ENCODE measurements at regions not wholly inside any gene's neighbourhood (a gene's known extent, or its start where the extent isn't known, plus 50 kb on each side); places are given as distances from the start of the nearest gene placed in this dataset.

DNA sequence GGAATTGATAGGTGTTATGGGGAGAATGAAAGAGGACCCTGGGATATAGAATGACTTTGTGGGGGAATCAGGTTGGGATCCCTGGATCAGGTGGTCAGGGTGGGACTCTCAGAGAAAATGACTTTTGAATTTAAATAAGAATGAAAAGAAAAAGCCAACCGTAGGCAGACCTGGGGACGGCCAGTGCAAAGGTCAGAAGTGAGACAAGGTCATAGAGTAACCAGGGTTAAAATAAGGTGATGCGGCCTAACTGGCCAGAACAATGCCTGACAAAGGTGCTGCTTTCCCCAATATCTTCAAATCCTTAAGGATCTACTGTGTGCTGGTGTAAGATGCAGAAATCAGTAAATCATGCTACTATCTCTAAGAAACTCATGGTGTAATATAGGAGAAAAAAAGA is 238.4 kb upstream of the JUN start:
- H3K27ac Mint-ChIP-seq (ENCODE audit: unreplicated experiment): no peak overlapping the region
- no peak overlapping the region for H3K27ac ChIP-seq (ENCODE audit: low read depth, low read length)
- no peak for FAIRE-seq
- H3K4me3 Mint-ChIP-seq (ENCODE audit: unreplicated experiment): no peak overlapping the region
- peaks cover 32% of the 10 kb centered on the region for H3K4me1 ChIP-seq (ENCODE audit: insufficient read depth, low read length)
- H4K20me1 ChIP-seq (ENCODE audit: insufficient read depth, low read length): no peaks in the 10 kb centered on the region
- TF ChIP-seq, protein P1, sequence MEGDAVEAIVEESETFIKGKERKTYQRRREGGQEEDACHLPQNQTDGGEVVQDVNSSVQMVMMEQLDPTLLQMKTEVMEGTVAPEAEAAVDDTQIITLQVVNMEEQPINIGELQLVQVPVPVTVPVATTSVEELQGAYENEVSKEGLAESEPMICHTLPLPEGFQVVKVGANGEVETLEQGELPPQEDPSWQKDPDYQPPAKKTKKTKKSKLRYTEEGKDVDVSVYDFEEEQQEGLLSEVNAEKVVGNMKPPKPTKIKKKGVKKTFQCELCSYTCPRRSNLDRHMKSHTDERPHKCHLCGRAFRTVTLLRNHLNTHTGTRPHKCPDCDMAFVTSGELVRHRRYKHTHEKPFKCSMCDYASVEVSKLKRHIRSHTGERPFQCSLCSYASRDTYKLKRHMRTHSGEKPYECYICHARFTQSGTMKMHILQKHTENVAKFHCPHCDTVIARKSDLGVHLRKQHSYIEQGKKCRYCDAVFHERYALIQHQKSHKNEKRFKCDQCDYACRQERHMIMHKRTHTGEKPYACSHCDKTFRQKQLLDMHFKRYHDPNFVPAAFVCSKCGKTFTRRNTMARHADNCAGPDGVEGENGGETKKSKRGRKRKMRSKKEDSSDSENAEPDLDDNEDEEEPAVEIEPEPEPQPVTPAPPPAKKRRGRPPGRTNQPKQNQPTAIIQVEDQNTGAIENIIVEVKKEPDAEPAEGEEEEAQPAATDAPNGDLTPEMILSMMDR (IDR thresholded peaks at IDR 0.05; ENCODE audit: insufficient read depth, low read depth, low read length): no peak
- no peak for TF ChIP-seq EZH2 (IDR thresholded peaks at IDR 0.05; ENCODE audit: insufficient read depth, low read length)
- no peak overlapping the region for H2AFZ ChIP-seq (ENCODE audit: low read depth, low read length)
- H3K36me3 Mint-ChIP-seq (ENCODE audit: low read depth, unreplicated experiment): peaks cover 2% of the 10 kb centered on the region
- no peak overlapping the region for H3K4me3 ChIP-seq (ENCODE audit: insufficient read depth, low read depth, low read length)
- no peaks in the 10 kb centered on the region for H3K9me3 ChIP-seq (ENCODE audit: insufficient read depth, low read depth, low read length)
- no peaks in the 10 kb centered on the region for H3K79me2 ChIP-seq (ENCODE audit: insufficient read depth, low read length)
- H3K4me1 Mint-ChIP-seq (ENCODE audit: low read depth, unreplicated experiment): peaks cover 41% of the 10 kb centered on the region
- H3K36me3 ChIP-seq (ENCODE audit: insufficient read depth, low read length): no peaks in the 10 kb centered on the region
- H3K4me2 ChIP-seq (ENCODE audit: low read length): no peak overlapping the region
- peaks cover 6% of the 10 kb centered on the region for H3K9me3 Mint-ChIP-seq (ENCODE audit: unreplicated experiment)
- H3K27me3 Mint-ChIP-seq (ENCODE audit: low read depth, unreplicated experiment): no peaks in the 10 kb centered on the region
- H3K27me3 ChIP-seq (ENCODE audit: insufficient read depth, low read length): no peaks in the 10 kb centered on the region
- no peak overlapping the region for H3K9ac ChIP-seq (ENCODE audit: low read length)
- no peak for DNase-seq (ENCODE audit: low read depth)

DNA sequence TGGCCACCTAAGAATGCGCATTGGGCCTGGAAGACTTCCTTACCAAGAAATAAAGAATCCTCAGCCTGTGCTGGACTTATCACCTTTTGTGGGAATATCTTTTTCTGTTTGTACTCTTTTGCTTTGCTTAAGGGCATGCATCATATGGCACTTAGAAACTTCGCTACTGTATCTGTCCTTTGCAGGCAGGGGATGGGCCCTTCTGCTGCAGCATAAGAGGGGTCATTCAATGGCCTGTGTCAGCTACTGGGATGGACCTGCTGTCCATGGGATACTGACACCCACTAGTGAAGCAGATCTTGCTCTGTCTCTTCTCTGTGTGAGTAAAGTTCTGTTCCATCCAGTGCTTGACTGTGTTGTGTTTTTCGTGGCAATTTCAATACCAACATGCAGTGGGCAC is 239.0 kb upstream of the JUN start:
- Mint-ChIP-seq H3K4me3 (ENCODE audit: unreplicated experiment) (peak overlapping the region; percentile 52), H3K27ac (ENCODE audit: unreplicated experiment) (no peak overlapping the region), H3K27me3 (ENCODE audit: low read depth, unreplicated experiment) (no peaks in the 10 kb centered on the region), H3K36me3 (ENCODE audit: low read depth, unreplicated experiment) (peaks cover 2% of the 10 kb centered on the region), H3K4me1 (ENCODE audit: low read depth, unreplicated experiment) (peaks cover 35% of the 10 kb centered on the region), H3K9me3 (ENCODE audit: unreplicated experiment) (peaks cover 6% of the 10 kb centered on the region)
- FAIRE-seq: no peak
- Histone ChIP-seq H3K9me3 (ENCODE audit: insufficient read depth, low read depth, low read length) (no peaks in the 10 kb centered on the region), H3K4me3 (ENCODE audit: insufficient read depth, low read depth, low read length) (no peak overlapping the region), H4K20me1 (ENCODE audit: insufficient read depth, low read length) (no peaks in the 10 kb centered on the region), H3K4me1 (ENCODE audit: insufficient read depth, low read length) (peaks cover 32% of the 10 kb centered on the region), H3K4me2 (ENCODE audit: low read length) (no peak overlapping the region), H3K27me3 (ENCODE audit: insufficient read depth, low read length) (no peaks in the 10 kb centered on the region), H3K27ac (ENCODE audit: low read depth, low read length) (no peak overlapping the region), H3K36me3 (ENCODE audit: insufficient read depth, low read length) (no peaks in the 10 kb centered on the region), H3K9ac (ENCODE audit: low read length) (no peak overlapping the region), H2AFZ (ENCODE audit: low read depth, low read length) (no peak overlapping the region), H3K79me2 (ENCODE audit: insufficient read depth, low read length) (no peaks in the 10 kb centered on the region)
- TF ChIP-seq EZH2 (IDR thresholded peaks at IDR 0.05; ENCODE audit: insufficient read depth, low read length): no peak
- TF ChIP-seq, protein P1 (IDR thresholded peaks at IDR 0.05; ENCODE audit: insufficient read depth, low read depth, low read length): no peak
- DNase-seq (ENCODE audit: low read depth): no peak

DNA sequence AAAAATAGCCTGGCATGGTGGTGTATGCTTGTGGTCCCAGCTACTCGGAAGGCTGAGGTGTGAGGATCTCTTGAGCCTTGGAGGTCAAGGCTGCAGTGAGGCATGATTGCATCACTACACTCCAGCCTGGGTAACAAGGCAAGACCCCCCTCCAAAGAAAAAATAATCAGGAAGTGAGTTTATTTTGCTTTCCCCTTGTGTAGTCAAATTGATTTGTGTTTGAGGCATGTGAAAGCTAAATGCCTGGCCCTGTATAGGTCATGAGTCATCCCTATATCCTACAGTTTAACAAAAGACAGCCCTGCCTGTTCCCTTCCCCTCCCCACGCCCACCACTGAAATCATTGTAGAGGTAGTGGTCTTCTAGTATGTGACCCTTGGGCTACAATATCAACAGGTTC is 241.4 kb upstream of the JUN start:
- no peaks in the 10 kb centered on the region for H3K36me3 ChIP-seq (ENCODE audit: insufficient read depth, low read length)
- no peaks in the 10 kb centered on the region for H3K9me3 Mint-ChIP-seq (ENCODE audit: unreplicated experiment)
- peak overlapping the region; percentile 17 for H3K4me2 ChIP-seq (ENCODE audit: low read length)
- H2AFZ ChIP-seq (ENCODE audit: low read depth, low read length): no peak overlapping the region
- H3K9ac ChIP-seq (ENCODE audit: low read length): no peak overlapping the region
- H3K27me3 Mint-ChIP-seq (ENCODE audit: low read depth, unreplicated experiment): no peaks in the 10 kb centered on the region
- H3K79me2 ChIP-seq (ENCODE audit: insufficient read depth, low read length): no peaks in the 10 kb centered on the region
- H4K20me1 ChIP-seq (ENCODE audit: insufficient read depth, low read length): no peaks in the 10 kb centered on the region
- H3K27me3 ChIP-seq (ENCODE audit: insufficient read depth, low read length): no peaks in the 10 kb centered on the region
- peak overlapping the region; percentile 53 for H3K27ac ChIP-seq (ENCODE audit: low read depth, low read length)
- no peaks in the 10 kb centered on the region for H3K9me3 ChIP-seq (ENCODE audit: insufficient read depth, low read depth, low read length)
- no peak overlapping the region for H3K4me3 ChIP-seq (ENCODE audit: insufficient read depth, low read depth, low read length)
- H3K27ac Mint-ChIP-seq (ENCODE audit: unreplicated experiment): peak overlapping the region; percentile 62
- TF ChIP-seq, protein P1 (IDR thresholded peaks at IDR 0.05; ENCODE audit: insufficient read depth, low read depth, low read length): no peak
- no peak for TF ChIP-seq EZH2 (IDR thresholded peaks at IDR 0.05; ENCODE audit: insufficient read depth, low read length)
- peaks cover 35% of the 10 kb centered on the region for H3K4me1 ChIP-seq (ENCODE audit: insufficient read depth, low read length)
- DNase-seq (ENCODE audit: low read depth) (peak; percentile 70), FAIRE-seq (no peak)
- peaks cover 27% of the 10 kb centered on the region for H3K4me1 Mint-ChIP-seq (ENCODE audit: low read depth, unreplicated experiment)
- H3K36me3 Mint-ChIP-seq (ENCODE audit: low read depth, unreplicated experiment): no peaks in the 10 kb centered on the region
- H3K4me3 Mint-ChIP-seq (ENCODE audit: unreplicated experiment): no peak overlapping the region

Data from astrocyte (in vitro differentiated cells and primary cell).